HG03097 (cell line): ENCODE measurements at regions not wholly inside any gene's neighbourhood (a gene's known extent, or its start where the extent isn't known, plus 50 kb on each side); places are given as distances from the start of the nearest gene placed in this dataset.

Experiments
- ATAC-seq: cut with Tn5 transposase; IDR thresholded peaks from one replicate; pipeline ENCODE4 v1.9.1; 2021; ENCODE audit not compliant: unreplicated experiment, low FRiP score

DNA sequence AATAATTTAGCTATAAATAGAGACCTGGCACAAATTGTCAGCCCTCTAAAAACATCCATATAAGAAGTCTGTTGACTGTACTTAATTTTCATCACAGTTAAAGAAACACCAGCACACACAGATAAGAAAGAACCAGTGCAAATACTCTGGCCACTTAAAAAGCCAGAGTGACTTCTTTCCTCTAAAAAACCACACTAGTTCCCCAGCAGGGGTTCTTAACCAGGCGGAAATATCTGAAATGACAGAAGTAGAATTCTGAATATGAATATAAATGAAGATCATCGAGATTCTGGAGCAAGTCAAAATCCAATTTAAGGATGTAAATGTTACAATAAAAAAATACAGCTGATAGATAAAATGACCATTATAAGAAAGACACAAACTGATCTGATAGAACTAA, 870.6 kb upstream of the ADGRL4 start:
- ATAC-seq = no peak

DNA sequence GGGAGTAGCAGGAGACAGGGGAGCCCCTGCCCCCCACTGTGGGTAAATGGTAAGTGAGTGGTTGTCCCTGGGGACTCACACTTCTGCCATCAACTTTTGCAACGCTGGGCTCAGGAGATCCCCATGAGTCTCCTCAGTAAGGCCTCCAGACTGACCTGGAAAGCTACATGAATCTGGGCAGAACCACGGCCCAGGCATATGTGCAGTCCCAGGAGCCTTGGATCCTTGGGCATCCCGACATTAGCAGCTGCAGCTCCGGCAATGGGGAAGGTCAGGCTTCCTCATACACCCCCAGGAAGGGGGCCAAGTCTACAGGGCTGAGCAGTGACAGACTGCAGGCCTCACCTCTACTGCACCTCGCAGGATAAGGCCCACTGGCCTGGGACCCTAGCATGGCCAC, 868.7 kb upstream of the ADGRL4 start:
- no peak for ATAC-seq

DNA sequence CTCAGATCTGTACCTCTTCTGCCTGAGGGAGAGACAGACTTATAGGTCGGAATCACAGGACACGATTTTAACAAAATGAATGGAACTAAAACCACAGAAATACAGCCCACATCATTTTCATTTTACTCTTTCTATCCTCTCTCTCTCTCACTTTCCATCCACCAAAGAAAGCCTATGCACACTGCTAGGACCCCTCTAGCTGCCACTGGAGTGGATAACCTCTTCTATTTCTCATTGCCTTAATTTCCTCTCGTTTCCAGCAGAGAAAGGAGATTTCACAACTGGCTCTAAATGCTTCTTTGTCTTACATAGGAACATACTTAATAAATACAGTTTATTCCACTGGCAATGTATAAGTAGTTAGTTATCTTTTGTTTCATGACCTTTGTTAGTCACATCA, 867.8 kb upstream of the ADGRL4 start:
- ATAC-seq = no peak

DNA sequence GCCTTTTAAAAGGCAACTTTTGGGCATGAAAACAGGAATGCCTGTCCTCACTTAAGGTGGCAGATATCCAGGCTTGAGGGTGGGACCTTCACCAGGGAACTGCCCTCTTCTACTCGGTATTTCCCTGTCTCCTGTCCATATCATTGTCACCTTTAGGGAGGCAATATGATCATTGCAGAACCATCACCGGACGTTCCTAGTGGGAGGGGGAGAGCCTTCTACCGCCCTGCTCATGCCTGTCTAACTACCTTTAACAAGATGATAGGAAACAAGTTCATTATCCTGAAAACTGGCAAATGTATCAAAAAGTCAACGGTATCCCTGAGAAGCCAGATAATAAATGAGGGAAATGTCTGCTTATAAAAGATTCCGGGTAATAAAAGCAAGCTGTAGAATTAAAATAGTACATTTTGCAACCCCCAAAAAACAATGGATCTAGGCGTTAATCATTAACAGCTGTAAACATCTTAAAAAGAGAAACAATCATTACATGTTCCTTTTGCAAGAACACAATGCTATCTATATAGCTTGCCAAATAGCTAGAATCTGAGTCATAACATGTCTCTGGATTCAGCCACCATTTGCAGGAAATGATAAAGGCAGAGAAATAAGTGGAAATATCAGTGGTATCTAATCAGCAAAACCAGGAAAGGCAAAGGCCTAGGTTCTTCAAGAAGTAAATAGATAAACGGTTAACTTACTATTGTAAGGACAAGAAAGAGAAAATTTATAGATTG, 852.9 kb upstream of the ADGRL4 start:
- no peak for ATAC-seq

DNA sequence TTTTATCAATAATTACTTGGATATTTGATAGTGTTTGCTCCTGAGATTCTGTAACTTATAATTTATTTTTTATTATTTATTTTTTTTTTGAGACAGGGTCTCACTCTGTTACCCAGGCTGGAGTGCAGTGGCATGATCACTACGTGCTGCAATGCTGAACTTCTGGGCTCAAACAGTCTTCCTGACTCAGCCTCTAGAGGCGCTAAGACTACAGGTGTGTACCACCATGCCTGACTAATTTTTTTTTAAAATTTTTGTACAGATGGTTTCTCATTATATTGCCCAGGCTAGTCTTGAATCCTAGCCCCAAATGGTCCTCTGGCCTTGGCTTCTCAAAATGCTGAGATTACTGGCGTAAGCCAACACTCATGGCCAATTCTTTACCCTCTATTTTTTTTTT, 845.5 kb upstream of the ADGRL4 start:
- no peak for ATAC-seq

DNA sequence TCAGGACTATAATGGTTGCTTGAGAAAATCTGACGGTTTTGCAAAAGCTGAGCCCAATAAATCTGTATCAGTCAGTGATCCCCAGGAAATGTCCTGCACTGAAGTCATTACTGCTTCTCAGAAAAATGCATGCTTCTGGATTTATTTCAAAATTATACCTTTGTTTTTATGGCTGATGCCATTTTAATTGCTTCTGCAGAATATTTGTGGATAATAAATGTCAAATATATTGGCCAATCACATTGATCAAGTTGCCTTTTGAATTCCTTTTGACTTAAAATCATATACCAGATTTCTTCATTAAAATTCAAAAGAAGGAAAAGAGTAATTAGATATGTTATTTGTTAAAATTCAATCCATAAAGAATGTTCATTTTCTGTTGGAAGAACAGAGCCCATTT, 842.9 kb upstream of the ADGRL4 start:
- no peak for ATAC-seq

DNA sequence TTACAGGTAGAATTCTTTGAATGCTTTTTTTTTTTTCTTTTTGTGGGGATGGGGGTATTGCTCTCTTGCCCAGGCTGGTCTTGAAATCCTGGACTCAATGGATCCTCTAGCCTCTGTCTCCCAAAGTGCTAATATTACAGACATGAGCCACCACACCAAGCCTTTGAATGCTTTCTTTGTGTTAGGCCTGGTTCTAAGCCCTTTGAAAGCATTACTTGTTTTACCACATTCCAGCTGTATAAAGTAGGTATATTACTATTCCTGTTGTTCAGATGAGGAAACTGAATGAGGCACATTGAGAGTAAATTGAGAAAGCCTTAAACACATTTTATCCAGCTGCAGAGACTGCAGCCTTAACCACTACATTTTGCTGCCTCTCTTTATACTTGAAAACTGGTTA, 841.8 kb upstream of the ADGRL4 start:
- no peak for ATAC-seq

DNA sequence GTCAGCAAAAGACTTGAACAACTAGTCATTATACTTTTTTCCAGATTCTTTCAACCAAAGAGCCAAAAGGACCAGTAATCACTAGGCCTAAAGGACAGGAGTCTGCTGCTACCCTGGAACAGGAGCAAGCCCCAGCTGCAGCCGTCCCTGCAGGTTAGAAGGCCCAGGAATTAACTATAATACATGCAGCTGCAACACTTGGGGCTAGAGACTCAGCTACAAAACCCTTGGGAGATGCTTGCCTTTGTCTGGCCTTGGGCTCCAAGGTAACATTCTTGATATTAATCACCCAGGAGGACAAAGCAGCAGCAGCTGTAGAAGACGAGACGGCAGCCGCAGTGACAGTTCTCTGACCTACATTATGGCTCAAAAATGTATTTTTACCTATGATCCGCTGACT, 841.2 kb upstream of the ADGRL4 start:
- ATAC-seq = no peak

DNA sequence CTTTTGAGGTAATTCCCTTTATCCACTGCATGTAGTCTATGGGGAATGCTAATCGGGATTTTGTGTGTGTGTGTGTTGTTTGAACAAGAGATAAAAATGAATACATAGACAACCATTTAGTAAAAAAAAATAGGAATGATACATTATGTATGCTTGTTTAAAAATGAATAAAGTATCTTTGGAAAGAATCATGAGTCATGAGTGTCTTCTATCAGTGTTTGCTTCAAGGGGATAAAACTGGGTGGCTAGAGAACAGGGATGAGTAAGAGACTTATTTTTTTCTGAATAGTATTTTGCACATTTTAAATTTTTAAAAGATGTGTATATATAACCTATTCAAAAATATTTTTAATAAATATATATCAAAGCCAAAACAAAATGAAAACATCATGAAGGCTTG, 839.4 kb upstream of the ADGRL4 start:
- ATAC-seq = no peak

DNA sequence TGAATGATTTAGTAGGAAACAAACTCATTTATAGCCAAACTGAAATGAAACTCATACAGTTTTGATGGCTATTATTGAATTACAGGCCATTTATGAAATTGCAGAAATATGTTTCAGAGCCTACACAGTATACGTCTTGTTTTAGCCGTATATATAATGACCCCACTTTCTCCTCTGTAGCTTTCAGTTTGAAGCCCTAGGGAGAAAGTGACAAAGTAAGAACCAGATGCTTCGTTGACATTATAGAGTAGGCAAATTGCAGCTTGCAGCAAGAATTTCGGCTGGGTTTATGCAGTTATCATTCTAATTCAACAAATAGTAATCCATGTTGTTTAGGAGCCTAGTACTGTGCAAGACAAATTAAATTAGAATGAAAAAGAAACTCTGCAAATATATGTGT, 836.3 kb upstream of the ADGRL4 start:
- no peak for ATAC-seq

DNA sequence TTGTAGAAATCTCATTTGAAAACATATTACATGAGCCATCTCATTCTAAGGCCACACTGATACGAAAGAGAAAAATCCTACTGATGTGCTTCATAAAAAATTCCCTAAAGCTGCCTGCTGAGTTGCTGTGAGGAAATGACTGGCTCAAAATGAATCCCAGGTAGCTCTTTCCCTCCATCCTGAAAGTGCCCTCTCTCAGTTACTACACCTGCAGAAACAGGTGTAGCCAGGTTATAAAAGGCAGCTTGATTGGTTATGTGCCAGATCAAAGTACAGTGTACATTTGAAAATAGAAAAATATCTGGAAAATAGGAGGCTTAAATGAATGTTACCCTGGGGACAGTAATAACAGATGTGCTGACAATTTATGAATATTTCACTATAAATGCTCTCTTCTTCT, 833.4 kb upstream of the ADGRL4 start:
- ATAC-seq = no peak

DNA sequence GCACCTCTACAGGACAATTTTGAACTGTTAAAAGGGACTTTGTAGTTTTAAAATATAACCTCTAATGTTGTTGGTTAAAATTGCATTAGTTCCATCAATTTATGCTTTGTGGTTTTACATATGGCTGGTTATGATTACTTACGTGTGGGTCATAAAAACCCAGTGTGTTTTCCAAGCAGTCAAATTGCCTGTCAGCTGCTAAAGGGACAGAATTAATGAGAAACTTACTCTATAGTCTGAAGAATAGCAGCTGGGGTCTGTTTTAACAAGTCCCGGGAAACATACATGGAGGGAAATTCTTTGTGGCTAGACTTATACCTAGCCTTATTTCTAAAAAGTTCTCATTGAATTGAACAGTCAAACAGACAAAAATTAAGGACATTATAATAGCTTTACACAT, 820.9 kb upstream of the ADGRL4 start:
- ATAC-seq = no peak

DNA sequence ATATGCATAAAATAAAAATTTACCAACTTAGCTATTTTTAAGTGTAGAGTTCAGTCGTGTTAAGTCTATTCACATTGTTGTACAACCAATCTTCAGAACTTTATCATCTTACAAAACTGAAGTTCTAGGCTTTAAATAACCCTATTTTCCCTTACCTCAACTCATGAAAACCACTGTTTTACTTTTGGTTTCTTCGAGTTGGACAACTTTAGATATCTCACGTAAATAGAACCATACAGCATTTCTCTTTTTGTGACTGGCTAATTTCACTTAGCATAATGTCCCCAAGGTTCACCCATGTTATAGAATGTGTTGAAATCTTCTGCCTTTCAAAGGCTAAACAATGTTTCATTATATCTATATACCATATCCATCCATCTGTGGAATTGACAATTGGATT, 819.0 kb upstream of the ADGRL4 start:
- ATAC-seq = no peak

DNA sequence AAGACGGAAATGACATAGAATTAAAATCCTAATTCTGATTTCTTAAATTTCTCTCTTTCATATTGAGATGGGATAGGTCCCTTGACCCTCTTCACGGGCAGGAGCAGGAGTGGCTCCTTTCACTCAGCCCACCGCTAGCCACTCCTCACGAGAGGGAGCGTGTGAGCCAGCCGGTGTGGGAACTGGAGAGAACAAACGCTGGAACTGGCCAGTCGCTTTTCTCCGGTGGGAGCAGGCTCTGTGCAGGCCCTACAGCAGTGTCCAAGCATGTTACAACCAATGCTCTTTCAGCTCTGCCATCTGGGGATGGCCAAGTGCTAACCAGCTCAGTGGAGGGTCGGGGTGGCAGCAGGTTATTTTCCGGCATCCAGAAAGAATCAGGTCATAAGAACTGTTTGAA, 815.5 kb upstream of the ADGRL4 start:
- no peak for ATAC-seq

DNA sequence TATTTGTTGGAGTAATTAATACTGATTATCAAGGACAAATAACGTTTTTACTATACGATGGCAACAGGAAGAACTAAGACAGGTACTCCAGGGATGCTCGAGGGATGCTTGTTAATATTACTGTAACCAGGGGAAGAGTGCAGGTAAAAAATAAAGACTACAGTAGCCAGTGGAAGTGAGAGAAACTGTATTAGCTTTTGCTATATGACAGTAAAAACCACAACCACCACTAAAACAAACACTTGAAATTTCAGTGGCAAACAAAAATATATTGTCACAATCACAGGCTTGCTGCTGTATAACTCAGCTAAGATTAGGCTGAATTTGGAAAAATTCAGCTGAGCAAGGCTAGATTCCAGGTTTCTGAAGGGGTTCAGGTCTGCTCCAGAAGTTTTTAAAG, 812.6 kb upstream of the ADGRL4 start:
- no peak for ATAC-seq

DNA sequence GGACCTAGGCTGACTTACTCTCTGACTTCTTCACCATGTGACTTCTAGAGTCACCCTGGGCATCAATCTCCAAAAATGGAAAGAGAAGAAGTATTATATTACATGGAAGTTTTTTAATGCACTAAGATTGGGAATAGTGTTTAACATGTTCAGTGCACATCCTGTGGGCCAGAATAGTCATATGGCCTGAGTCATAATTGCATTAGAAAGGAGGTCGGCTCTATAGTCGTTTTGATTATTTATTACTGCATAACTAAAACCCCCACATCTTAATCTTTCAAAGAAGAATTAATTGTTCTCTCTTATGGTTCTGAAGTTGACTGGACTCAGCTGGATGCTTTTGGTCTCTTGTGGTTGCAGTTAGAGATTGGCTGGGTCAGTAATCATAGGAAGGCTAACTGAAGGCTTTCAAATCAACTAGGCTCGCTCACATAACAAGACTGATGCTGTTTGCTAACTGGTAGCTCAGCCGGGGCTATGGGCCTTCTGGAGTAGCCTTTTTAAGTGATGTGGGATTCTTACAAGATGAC, 810.6 kb upstream of the ADGRL4 start:
- no peak for ATAC-seq

DNA sequence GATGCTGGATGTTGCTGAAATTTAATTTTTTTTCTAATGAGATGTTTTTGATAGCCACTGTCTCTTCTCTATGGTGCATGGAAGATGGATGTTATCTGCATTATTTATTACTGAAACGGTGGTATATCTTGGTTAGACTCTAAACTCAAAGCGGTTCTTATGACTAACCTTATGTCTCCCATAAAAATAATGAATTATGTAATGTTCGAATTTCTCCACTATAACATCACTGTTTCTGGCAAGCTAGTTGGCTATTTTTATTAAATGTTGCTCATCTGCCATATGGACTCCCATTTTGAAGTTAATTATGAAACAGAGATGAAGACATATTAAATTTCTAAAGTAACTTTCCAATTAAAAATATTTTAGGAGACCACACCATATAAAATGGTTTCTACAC, 808.6 kb upstream of the ADGRL4 start:
- no peak for ATAC-seq

DNA sequence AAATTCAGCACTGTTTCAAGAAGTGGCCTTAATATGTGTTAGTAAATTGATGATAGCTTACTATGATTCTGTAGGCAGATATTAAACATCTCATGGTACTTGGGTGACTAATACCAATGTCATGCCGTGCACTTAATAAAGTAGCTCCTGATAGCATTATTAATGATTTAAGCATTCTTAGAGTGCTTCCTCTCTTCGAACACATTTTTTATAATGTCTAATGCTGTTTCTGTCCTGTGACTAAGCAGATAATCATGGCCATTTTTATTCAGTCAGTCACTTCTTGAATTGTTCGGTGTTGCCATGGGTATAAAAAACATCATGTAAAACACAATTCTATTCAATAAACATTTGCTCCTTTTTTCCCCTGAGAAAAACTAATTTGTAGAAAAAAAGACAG, 804.6 kb upstream of the ADGRL4 start:
- no peak for ATAC-seq

DNA sequence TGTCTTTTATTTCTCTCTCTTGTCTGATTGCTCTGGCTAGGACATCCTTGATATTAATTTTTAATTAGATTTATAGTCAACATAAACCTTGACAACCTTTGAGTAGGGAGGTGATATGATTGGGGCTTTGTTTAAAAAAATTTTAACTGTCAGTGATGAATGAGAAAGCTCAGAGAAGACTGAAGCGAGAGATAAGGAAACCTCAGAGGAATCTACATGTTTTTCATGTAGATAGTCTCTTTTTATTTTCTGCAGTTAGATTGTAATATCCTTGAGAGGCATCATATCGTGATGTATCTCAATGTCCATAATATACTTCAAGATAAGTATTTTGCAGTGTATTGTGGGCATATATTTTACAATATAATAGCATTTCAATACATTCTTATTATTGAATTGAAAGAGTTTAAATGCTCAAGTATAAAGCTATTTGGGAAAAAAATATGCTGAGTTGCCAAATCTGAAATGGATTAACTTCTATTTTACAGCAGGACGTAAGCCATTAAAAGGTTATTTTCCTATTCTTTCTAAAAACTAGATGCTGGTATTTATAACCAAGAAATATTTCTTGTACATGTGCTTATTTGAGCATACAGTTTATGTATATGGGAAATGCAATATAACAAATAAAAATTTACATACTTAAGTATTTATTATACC, 802.4 kb upstream of the ADGRL4 start:
- ATAC-seq = no peak

DNA sequence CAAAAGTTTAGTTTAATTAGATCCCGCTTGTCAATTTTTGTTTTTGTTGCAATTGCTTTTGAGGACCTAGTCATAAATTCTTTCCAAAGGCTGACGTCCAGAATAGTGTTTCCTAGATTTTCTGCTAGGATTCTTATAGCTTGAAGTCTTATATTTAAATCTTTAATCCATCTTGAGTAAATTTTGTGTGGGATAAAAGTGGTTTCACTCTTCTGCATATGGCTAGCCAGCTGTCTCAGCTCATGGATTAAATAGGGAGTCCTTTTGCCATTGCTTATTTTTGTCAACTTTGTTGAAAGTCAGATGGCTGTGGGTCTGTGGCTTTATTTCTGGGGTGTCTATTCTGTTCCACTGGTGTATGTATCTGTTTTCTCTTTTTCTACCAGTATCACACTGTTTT, 801.3 kb upstream of the ADGRL4 start:
- ATAC-seq = no peak

DNA sequence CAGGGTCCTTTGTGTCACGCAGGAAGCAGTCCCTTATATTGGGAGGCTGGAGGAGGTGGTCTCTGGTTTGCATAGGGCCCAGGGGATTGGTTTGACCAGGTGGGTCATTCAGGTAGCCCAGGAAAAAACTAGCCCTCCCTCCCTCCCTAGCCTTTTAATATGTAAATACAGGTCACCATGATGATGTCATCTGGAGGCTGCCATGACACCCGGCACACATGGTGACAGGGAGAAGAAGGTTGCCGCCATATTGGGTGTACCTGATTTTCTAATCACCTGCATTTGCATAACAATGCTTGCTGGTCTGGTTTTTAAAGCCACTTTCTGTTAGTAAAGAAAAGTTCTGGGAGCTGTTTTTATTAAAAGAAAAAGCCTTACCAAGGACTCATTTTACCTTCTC, 791.0 kb upstream of the ADGRL4 start:
- ATAC-seq = no peak

DNA sequence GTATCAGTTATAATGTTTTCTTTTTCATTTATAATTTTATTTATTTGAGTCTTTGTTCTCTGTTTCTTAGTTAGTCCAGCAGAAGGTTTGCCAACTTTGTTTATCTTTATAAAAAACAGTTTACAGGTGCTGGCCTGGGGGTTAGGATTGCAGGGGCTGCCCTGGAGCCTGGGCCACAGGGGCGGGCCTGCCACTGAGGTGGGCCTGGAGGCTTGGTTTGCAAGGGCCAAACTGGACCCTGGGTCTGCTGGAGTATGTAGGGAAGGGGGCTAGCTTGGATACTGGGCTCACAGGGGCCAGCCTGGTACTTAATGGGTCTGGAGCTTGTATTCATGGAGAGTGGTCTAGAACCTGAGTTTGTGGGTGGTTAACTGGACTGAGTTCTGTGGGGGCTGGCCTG, 789.9 kb upstream of the ADGRL4 start:
- no peak for ATAC-seq
